HL-60/S4 treated with phorbol 12-myristate 13-acetate at 8.2 ng/mL for 4 days and 3 days (cell line): ENCODE measurements at regions not wholly inside any gene's neighbourhood (a gene's known extent, or its start where the extent isn't known, plus 50 kb on each side); places are given as distances from the start of the nearest gene placed in this dataset.

Source experiments
- in situ Hi-C: fragments of 300-500 bp; cut with MboI; formaldehyde crosslinking; loops from 2 replicates; pipeline ENCODE4 v1.15.0; 2022; ENCODE audit warnings: low sequenced_read_pairs

DNA sequence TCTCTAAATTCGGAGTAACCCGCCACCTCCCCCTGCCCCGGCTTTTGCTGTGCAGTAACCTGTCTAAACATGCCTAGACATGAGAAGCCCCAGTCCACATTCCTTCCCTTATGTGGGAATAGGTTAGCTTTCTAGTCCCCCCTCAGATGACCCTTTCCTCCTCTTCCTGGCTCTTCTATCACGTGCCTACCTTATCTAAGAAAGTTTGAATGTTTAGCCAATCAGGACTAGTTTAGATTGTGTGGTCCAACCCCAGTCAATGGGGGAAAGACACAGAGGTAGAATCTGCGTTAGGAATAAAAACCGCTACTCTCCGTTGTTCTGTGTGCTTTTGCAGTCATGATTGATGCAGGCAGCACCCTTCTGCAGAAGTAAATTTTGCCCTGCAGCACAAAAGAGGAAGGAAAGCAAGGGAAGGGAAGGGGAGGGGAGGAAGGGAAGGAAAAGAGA, 69.0 kb upstream of the CD93 start:
- in situ Hi-C loops, result no loop called here

DNA sequence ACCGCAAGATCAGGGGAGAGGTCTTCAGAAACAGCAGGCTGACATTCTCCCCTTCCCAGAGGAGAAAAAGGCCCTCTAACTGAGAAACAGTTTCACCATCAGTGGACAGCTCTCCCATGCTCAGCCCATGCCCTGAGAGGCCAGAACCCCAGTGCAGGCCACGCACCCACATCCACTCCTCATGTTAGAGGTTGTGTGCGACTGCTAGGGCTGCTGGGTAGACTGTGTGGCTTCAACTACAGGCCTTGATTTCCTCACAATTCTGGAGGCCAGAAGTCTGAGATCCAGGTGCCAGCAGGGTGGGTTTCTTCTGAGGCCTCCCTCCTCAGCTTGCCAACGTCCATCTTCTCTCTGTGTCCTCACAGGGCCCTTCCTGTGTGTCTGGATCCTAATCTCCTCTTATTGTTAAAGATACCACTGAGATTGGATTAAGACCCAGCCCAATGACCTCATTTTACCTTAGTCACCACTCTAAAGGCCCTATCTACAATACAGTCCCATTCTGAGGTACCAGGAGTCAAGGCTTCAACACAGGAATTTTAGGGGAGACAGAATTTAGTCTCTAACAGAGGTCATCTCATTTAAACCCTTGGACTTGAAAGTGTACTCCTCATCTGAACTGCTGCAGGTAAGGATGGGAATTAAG, 67.7 kb upstream of the CD93 start:
- in situ Hi-C loops, result no loop called here

DNA sequence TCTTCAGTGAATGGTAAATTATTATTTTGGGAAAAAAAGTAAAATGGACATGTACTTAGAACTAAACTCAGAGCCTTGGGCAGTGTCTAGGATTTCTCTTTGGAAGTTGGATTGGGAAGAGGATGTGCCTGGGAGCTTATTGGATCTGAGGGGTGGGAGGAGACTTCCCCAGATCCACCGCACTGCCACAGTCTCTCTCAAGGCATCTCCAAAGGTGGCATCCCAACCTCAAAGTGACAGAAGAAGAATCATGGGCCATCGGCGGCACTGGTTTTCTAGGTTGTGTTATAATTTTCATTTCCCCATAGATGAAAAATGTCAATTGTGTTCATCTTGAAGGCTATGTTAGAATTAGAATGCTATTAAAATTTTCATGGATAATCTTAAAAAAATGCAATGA, 66.8 kb upstream of the CD93 start:
- in situ Hi-C loops, result no loop called here

- in situ Hi-C loops, result no loop called here
Measured at GRCh38 chr20:23152308-23152892, 66.3 kb upstream of the CD93 start.

- in situ Hi-C loops, result no loop called here
Measured at GRCh38 chr20:23151885-23152284, 65.8 kb upstream of the CD93 start.

DNA sequence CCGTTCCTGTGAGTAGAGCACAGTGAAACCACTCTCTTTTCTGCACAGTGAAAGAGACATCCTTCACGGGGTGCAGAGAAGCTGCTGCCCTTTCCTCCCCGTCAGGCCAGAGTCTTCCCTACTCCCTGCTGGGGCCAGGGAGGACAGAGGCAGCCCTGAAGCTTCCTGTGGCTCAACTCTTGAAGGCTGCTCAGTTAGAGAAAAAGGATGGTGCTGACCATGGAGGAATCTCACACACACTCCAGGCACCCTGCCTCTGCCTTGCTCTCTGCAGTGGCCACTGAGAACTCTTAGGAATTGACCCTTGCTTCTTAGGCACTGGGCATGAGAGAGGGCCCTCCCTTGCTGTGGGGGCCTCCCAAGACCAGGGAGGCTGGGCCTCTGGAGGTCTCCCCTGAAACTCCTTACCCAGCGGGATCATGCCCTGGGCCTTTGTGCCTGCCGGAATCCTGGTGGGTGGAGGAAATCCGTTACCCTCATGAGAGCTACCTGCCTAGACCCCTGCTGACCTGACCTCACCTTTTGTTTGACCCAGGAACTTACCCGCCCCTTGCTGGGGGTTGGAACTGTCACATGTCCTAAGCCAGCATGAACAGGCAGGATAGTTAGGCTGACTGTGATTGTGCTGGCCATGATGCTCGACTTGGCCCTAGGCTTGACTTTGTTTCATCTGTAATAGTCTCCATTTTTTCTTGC, 65.0 kb upstream of the CD93 start:
- in situ Hi-C loops, result no loop called here

- in situ Hi-C loops, result no loop called here
Measured at GRCh38 chr20:23150304-23151007, 64.3 kb upstream of the CD93 start.

GRCh38 chr20:23149623-23150279, 63.6 kb upstream of the CD93 start:
- in situ Hi-C loops, result no loop called here

GRCh38 chr20:23148731-23149570, 62.8 kb upstream of the CD93 start:
- in situ Hi-C loops, result no loop called here

DNA sequence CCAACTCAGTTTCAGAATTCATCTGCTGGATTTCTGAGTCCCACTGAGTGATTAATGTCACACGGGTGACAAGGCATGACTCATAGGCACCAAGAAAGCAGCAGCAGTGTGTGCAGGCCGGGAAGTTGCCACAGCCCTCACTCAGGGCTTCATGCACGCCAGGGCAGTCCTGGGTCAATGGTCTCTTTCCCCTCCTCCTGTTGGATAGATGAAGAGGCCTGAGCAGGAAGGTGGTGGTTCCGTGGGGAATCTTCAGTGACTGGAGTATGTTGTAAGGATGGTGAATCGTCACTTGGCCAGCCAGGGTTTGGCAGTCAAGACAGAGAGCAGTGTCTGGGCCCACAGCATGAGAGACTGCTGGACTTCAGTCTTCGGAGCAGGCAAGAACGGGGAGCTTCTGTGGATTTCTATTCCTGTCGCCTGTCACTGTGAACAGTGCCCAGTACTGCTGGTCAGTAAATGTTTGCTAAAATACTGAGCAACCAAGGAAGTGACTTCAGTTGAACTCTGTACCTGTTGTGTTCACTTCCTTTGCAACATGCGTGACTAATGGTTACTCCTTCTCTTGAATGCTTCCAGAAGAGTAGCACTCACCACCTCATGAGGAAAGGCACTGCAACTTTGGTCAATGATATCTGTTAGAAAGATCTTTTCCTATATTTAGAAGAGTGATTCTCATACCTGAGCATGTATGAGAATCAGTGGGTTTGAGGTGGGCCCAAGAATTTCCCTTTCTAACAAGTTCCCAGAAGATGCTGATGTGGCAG, 62.0 kb upstream of the CD93 start:
- in situ Hi-C loops, result no loop called here

DNA sequence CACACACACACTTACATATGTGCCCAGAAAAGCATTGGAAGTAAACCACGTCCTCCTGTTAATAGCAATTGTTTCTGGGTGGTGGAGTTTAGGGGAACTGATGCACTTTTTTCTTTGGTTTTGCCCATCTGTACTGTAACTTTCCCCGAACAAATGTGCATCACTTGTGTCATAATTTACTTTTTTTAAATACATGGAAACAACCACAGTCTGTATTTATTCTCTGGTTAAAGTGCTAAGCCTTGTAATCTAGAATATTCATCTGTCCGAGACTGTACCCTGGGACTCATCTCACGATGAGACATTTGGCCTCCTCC, 61.5 kb upstream of the CD93 start:
- in situ Hi-C loops, result no loop called here

DNA sequence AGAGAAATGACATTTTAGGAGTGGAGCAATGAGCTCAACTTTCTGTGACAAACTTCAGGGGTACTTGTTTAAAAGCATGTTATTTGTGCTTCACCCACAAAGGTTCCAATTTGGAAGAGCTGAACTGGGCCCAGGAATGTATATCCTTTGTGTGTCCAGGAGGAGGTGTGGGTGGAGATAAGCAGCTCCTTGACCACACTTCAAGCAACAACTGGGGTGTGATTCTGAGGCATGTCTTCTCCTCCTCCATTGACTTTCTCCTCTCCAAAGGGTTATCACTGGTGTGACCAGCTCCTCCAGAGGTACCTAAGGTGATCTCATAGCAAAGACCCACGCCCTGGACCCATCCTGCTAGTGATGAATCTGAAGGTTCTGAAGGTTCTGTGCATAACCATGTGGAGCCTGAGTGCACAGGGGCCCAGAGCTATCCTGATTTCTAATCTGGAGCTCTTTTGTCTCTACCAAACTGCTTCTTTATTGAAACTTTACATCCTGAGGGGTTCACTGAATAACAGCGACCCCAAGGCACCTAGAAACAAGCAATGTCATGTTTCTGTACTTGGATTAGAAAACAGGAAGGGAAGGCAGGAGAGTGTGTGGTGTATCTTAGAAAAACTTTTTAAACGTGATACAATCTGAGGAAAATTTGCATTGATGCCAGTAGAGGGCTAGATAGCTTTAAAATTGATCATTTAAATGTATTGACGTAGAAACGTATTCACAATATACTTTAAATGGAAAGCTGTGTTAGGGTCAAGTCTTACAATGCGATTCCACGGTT, 60.9 kb upstream of the CD93 start:
- in situ Hi-C loops, result no loop called here

DNA sequence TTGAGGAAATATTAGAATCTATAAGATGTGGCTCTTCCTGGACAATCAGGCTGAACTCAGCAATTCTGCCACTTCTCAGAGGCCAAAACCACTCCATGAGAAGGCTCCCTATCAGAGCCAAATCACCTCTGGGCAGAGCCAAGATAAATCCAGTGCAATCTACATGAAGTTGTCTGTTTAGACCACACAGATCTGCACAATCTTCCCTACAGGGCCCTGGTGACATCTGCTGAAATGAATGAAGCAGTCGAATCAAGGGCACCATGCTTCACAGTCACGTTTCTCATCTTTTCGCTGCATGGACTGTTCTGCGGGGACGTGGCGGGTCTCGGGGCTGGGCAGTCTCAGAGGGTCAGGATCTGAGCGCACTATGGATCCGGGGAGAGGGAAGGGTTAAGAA, 60.1 kb upstream of the CD93 start:
- in situ Hi-C loops, result no loop called here

DNA sequence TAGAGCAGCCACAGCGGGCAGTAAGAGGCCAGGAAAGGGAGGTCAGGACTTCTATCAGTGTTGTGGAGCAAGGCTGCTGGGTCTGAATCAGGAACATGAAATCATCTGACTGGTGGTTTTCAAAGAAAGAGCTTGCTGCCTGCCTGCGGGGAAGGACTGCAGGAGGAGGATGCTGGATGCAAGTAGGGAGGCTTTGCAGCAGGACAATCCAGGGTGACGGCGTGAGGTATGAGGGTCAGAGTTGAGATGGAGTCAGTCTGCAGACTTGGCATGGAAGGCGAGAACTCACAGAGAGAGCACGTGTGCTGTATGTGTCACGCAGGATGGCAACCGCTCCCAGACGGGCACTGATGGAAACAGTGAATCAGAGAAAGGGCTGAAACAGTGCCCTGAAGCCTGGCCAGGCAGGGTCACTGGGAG, 59.2 kb upstream of the CD93 start:
- in situ Hi-C loops, result no loop called here

- in situ Hi-C loops, result no loop called here
Measured at GRCh38 chr20:23144856-23145255, 58.7 kb upstream of the CD93 start.

- in situ Hi-C loops, result no loop called here
Measured at GRCh38 chr20:23143986-23144690, 58.0 kb upstream of the CD93 start.

GRCh38 chr20:23143098-23143497, 57.0 kb upstream of the CD93 start:
- in situ Hi-C loops, result no loop called here
